Stimulated activated effector memory CD8-positive, alpha-beta T cell treated with anti-CD3 and anti-CD28 coated beads, Interleukin-12 subunit alpha, Interleukin-12 subunit beta, amount 100 ng/mL, for 72 hours (primary cell): ENCODE measurements at regions not wholly inside any gene's neighbourhood (a gene's known extent, or its start where the extent isn't known, plus 50 kb on each side); places are given as distances from the start of the nearest gene placed in this dataset.
"Not testable (repeated sequence)": the region's sequence is repeated elsewhere in the genome, so short reads cannot be mapped to it uniquely, and the experiment has no call there.

Source experiments
- ATAC-seq: fragments of 150-1000 bp; cut with Tn5 transposase; 2 replicates; pipeline ENCODE4 v1.10.0; 2021
- DNase-seq, 2 donors: peaks; one replicate each; pipeline ENCODE4 v3.0.0; 2021 to 2022; ENCODE audit warnings: low spot score in 2 of 2
- H3K27ac Mint-ChIP-seq: one replicate; pipeline ENCODE4 v1.8.0; 2022; ENCODE audit warnings: mild to moderate bottlenecking, mixed read lengths
- H3K36me3 Mint-ChIP-seq: one replicate; pipeline ENCODE4 v1.8.0; 2022; ENCODE audit warnings: mild to moderate bottlenecking, mixed read lengths
- H3K4me1 Mint-ChIP-seq: one replicate; pipeline ENCODE4 v1.8.0; 2022; ENCODE audit warnings: mixed read lengths
- H3K4me3 Mint-ChIP-seq: one replicate; pipeline ENCODE4 v1.8.0; 2022; ENCODE audit warnings: mild to moderate bottlenecking, mixed read lengths
- H3K9me3 Mint-ChIP-seq: one replicate; pipeline ENCODE4 v1.8.0; 2022; ENCODE audit warnings: mixed read lengths

- no peaks in the 10 kb centered on the region for H3K36me3 Mint-ChIP-seq
- DNase-seq = no peak
- H3K4me1 Mint-ChIP-seq = no peaks in the 10 kb centered on the region
Observed at GRCh38 chr3:21274079-21274571, 476.9 kb downstream of the ZNF385D start.

GRCh38 chr3:21273259-21274025 is 477.6 kb downstream of the ZNF385D start:
- peaks cover 14% of the 10 kb centered on the region for H3K9me3 Mint-ChIP-seq
- DNase-seq (no peak), ATAC-seq (no peak)
- H3K27ac Mint-ChIP-seq = no peak overlapping the region
- H3K4me1 Mint-ChIP-seq = no peaks in the 10 kb centered on the region
- H3K4me3 Mint-ChIP-seq = no peak overlapping the region
- no peaks in the 10 kb centered on the region for H3K36me3 Mint-ChIP-seq

More at GRCh38 chr3:21274079-21274571, 476.9 kb downstream of the ZNF385D start:
- Mint-ChIP-seq H3K4me3 (no peak overlapping the region), H3K27ac (no peak overlapping the region), H3K9me3 (peaks cover 14% of the 10 kb centered on the region)
- no peak for ATAC-seq

DNA sequence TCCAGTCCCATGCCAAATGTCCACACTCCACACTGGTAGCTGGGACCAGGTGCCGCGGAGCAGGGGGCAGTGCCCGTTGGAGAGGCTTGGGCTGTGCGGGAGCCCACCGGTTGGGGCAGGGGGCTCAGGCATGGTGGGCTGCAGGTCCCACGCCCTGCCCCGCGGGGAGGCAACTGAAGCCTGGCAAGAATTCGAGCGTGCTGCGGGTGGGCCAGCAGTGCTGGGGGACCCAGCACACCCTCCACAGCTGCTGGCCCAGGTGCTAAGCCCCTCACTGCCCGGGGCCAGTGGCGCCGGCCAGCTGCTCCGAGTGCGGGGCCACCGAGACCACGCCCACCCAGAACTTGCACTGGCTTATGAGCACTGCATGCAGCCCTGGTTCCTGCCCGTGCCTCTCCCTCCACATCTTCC is 479.4 kb downstream of the ZNF385D start:
- Mint-ChIP-seq H3K27ac (no peak overlapping the region), H3K4me1 (no peaks in the 10 kb centered on the region), H3K36me3 (no peaks in the 10 kb centered on the region), H3K9me3 (peaks cover 22% of the 10 kb centered on the region), H3K4me3 (no peak overlapping the region)
- no peak for DNase-seq
- ATAC-seq = no peak

- Mint-ChIP-seq H3K4me1 (no peaks in the 10 kb centered on the region), H3K9me3 (peaks cover 19% of the 10 kb centered on the region), H3K4me3 (no peak overlapping the region), H3K27ac (no peak overlapping the region), H3K36me3 (no peaks in the 10 kb centered on the region)
- no peak for ATAC-seq
- DNase-seq = no peak
Observed at GRCh38 chr3:21269882-21270281, 481.1 kb downstream of the ZNF385D start.

GRCh38 chr3:21260507-21260906 is 490.5 kb downstream of the ZNF385D start:
- H3K36me3 Mint-ChIP-seq = no peaks in the 10 kb centered on the region
- peaks cover 10% of the 10 kb centered on the region for H3K9me3 Mint-ChIP-seq
- no peak overlapping the region for H3K4me3 Mint-ChIP-seq
- no peak overlapping the region for H3K27ac Mint-ChIP-seq
- no peaks in the 10 kb centered on the region for H3K4me1 Mint-ChIP-seq
- no peak for DNase-seq
- ATAC-seq = no peak

DNA sequence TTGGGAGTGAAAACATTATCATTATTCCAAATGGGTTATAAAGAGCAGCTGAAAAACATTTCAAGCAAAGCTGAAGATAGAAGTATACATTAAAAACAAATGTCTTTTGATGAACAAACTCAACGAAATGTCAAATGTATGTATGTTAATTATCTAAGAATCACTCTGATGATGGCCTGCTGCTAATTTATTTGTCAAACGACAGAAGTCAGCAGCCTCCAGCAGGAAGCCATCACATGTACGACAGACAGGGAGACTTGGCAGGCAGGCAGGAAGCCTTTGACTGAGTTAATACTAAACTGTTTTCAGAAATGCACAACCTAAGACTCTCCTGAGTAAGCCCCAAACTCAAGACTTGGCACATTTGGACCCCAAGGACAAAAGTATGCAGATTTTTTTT is 491.1 kb downstream of the ZNF385D start:
- H3K4me3 Mint-ChIP-seq = no peak overlapping the region
- ATAC-seq = no peak
- H3K27ac Mint-ChIP-seq = no peak overlapping the region
- H3K4me1 Mint-ChIP-seq = no peaks in the 10 kb centered on the region
- H3K36me3 Mint-ChIP-seq = no peaks in the 10 kb centered on the region
- peaks cover 10% of the 10 kb centered on the region for H3K9me3 Mint-ChIP-seq
- DNase-seq = no peak

GRCh38 chr3:21256932-21257331 is 494.1 kb downstream of the ZNF385D start:
- Mint-ChIP-seq H3K4me3 (no peak overlapping the region), H3K9me3 (peaks cover 5% of the 10 kb centered on the region), H3K27ac (no peak overlapping the region), H3K4me1 (no peaks in the 10 kb centered on the region), H3K36me3 (no peaks in the 10 kb centered on the region)
- no peak for ATAC-seq
- DNase-seq = no peak

GRCh38 chr3:21238661-21239060 is 512.3 kb downstream of the ZNF385D start:
- no peak overlapping the region for H3K27ac Mint-ChIP-seq

GRCh38 chr3:21237638-21238037 is 513.4 kb downstream of the ZNF385D start:
- H3K4me3 Mint-ChIP-seq = no peak overlapping the region
- DNase-seq = no peak
- H3K4me1 Mint-ChIP-seq = no peaks in the 10 kb centered on the region
- H3K36me3 Mint-ChIP-seq = no peaks in the 10 kb centered on the region
- H3K9me3 Mint-ChIP-seq = peaks cover 17% of the 10 kb centered on the region
- ATAC-seq = no peak
- no peak overlapping the region for H3K27ac Mint-ChIP-seq

More at GRCh38 chr3:21238661-21239060, 512.3 kb downstream of the ZNF385D start:
- no peak overlapping the region for H3K4me3 Mint-ChIP-seq
- H3K9me3 Mint-ChIP-seq = peaks cover 15% of the 10 kb centered on the region
- H3K4me1 Mint-ChIP-seq = no peaks in the 10 kb centered on the region
- DNase-seq = no peak
- no peaks in the 10 kb centered on the region for H3K36me3 Mint-ChIP-seq
- no peak for ATAC-seq

GRCh38 chr3:21235491-21235890 is 515.5 kb downstream of the ZNF385D start:
- Mint-ChIP-seq H3K4me1 (no peaks in the 10 kb centered on the region), H3K27ac (no peak overlapping the region), H3K36me3 (no peaks in the 10 kb centered on the region), H3K9me3 (peaks cover 17% of the 10 kb centered on the region), H3K4me3 (no peak overlapping the region)
- DNase-seq = no peak
- no peak for ATAC-seq

- ATAC-seq (no peak), DNase-seq (no peak)
- Mint-ChIP-seq H3K4me1 (no peaks in the 10 kb centered on the region), H3K4me3 (no peak overlapping the region), H3K9me3 (peaks cover 17% of the 10 kb centered on the region), H3K36me3 (no peaks in the 10 kb centered on the region), H3K27ac (no peak overlapping the region)
Observed at GRCh38 chr3:21234933-21235332, 516.1 kb downstream of the ZNF385D start.

GRCh38 chr3:21229426-21230135 is 521.4 kb downstream of the ZNF385D start:
- peaks cover 16% of the 10 kb centered on the region for H3K9me3 Mint-ChIP-seq
- no peak overlapping the region for H3K4me3 Mint-ChIP-seq
- no peaks in the 10 kb centered on the region for H3K4me1 Mint-ChIP-seq
- H3K27ac Mint-ChIP-seq = no peak overlapping the region
- DNase-seq = no peak
- H3K36me3 Mint-ChIP-seq = no peaks in the 10 kb centered on the region
- ATAC-seq = no peak

DNA sequence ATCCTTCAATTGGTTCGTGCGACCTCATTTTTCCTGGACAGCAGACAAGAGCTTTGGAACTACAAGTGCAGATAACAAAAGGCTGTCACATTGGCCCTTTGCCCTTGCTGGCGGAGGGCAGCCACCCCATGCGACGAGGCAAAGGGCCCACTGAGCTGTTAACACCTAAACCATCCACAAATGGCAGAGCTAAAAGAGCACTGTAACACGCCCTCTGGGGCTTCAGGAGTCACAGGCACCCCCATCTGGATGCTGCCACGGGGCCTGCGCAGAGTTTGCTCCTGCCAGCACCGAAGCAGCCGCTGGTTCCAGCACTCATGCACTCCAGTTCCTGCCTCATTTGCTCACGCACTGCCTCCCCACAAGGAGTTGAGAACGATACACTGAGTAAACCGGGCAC is 524.9 kb downstream of the ZNF385D start:
- no peaks in the 10 kb centered on the region for H3K36me3 Mint-ChIP-seq
- DNase-seq (no peak), ATAC-seq (no peak)
- H3K4me3 Mint-ChIP-seq = no peak overlapping the region
- H3K4me1 Mint-ChIP-seq = no peaks in the 10 kb centered on the region
- H3K9me3 Mint-ChIP-seq = peaks cover 10% of the 10 kb centered on the region
- no peak overlapping the region for H3K27ac Mint-ChIP-seq

DNA sequence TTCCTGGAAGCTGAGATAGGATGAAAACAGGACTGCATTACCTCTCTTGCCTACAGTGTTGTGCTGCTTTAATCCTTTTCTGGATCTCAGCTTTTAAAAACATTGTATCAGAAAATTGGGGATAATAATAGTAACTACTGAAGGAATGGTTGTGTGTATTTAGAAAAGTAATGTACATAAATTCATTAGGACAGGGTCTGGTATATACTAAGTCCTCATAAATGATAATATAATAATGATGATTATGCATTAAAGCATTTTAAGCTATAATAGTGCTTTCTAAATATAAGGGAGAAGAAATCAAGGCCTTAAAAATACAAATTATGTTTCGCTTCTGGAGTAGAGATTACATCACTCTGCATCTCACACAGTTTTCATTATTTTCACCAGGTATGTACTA is 530.1 kb downstream of the ZNF385D start:
- ATAC-seq = no peak
- Mint-ChIP-seq H3K9me3 (peaks cover 16% of the 10 kb centered on the region), H3K4me3 (no peak overlapping the region), H3K27ac (no peak overlapping the region), H3K36me3 (no peaks in the 10 kb centered on the region), H3K4me1 (no peaks in the 10 kb centered on the region)
- DNase-seq = no peak

DNA sequence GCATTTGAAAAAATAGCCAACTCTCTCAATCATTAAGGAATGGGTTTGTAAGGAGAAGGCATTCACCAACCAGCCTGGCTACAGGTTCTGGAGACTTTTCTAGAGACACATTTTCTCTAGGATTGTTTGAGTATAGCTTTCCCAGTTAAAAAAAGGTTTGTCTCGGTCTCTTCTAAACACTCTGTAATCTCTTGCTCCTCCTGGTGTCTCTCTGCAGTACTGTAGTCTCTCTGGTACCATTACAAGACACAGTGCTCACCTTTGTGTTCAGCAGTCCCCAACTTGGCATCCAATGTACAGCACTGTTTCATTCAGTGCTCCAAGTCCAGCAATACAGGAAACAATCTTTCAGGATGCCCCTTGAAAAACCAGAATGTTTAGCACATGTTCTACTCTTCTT is 534.4 kb downstream of the ZNF385D start:
- Mint-ChIP-seq H3K27ac (no peak overlapping the region), H3K9me3 (peaks cover 17% of the 10 kb centered on the region), H3K4me3 (no peak overlapping the region), H3K4me1 (no peaks in the 10 kb centered on the region), H3K36me3 (no peaks in the 10 kb centered on the region)
- DNase-seq (no peak), ATAC-seq (no peak)

DNA sequence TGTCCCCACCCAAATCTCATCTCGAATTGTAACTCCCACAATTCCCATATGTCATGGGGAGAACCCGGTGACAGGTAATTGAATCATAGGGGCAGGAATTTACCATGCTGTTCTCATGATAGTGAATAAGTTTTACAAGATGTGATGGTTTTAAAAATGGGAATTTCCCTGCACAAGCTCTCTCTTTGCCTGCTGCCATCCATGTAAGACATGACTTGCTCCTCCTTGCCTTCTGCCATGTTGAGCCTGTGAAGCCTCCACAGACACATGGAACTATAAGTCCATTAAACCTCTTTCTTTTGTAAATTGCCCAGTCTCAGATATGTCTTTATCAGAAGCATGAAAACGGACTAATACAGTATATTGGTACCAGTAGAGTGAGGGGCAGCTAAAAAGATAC is 546.9 kb downstream of the ZNF385D start:
- ATAC-seq, H3K36me3 Mint-ChIP-seq, DNase-seq, H3K27ac Mint-ChIP-seq, H3K4me3 Mint-ChIP-seq, H3K4me1 Mint-ChIP-seq: not testable (repeated sequence)
- peaks cover 26% of the 10 kb centered on the region for H3K9me3 Mint-ChIP-seq
